Mesendoderm (in vitro differentiated cells): ENCODE measurements at regions not wholly inside any gene's neighbourhood (a gene's known extent, or its start where the extent isn't known, plus 50 kb on each side); places are given as distances from the start of the nearest gene placed in this dataset.
A peak's percentile ranks its signal among the peaks of the same experiment; 100 is the strongest.

ENCODE experiments used
- DNase-seq: peaks from one replicate; pipeline ENCODE4 v3.0.0; 2013
- H2AK5ac ChIP-seq: 2 replicates; pipeline ENCODE4 v1.6.1; 2013; ENCODE audit warnings: low read length, inconsistent platforms
- H2BK120ac ChIP-seq: 2 replicates; pipeline ENCODE4 v1.6.1; 2013; ENCODE audit warnings: low read depth, mild to moderate bottlenecking, low read length, moderate library complexity, mixed read lengths
- H2BK15ac ChIP-seq: replicated peaks from 2 replicates; pipeline ENCODE4 v1.6.1; 2013; ENCODE audit warnings: low read depth, mild to moderate bottlenecking, moderate library complexity
- H2BK5ac ChIP-seq: 2 replicates; pipeline ENCODE4 v1.6.1; 2013; ENCODE audit warnings: low read length, inconsistent platforms
- H3K18ac ChIP-seq: 2 replicates; pipeline ENCODE4 v1.6.1; 2013; ENCODE audit warnings: mild to moderate bottlenecking, low read length, mixed read lengths
- H3K23ac ChIP-seq: one replicate; pipeline ENCODE4 v1.6.1; 2013; ENCODE audit warnings: low read length
- H3K27ac ChIP-seq: 2 replicates; pipeline ENCODE4 v1.5.1; 2013; ENCODE audit warnings: low read depth, mild to moderate bottlenecking, inconsistent platforms, low read length, moderate library complexity
- H3K27me3 ChIP-seq: 2 replicates; pipeline ENCODE4 v1.6.1; 2013; ENCODE audit warnings: low read length, control low read depth, mild to moderate bottlenecking, inconsistent platforms; ENCODE audit not compliant: insufficient read depth, poor library complexity
- H3K36me3 ChIP-seq: 2 replicates; pipeline ENCODE4 v1.6.1; 2013; ENCODE audit warnings: low read length, inconsistent platforms; ENCODE audit not compliant: control insufficient read depth, insufficient read depth
- H3K4ac ChIP-seq: one replicate; pipeline ENCODE4 v1.6.1; 2013; ENCODE audit warnings: low read depth, mild to moderate bottlenecking, low read length, moderate library complexity
- H3K4me1 ChIP-seq: 2 replicates; pipeline ENCODE4 v1.6.1; 2013; ENCODE audit warnings: low read depth, low read length, inconsistent platforms; ENCODE audit not compliant: control insufficient read depth
- H3K4me2 ChIP-seq: 2 replicates; pipeline ENCODE4 v1.6.1; 2013; ENCODE audit warnings: low read length
- H3K4me3 ChIP-seq: 2 replicates; pipeline ENCODE4 v1.5.1; 2013; ENCODE audit warnings: mild to moderate bottlenecking, low read length
- H3K56ac ChIP-seq: one replicate; pipeline ENCODE4 v1.6.1; 2013; ENCODE audit warnings: low read length
- H3K79me1 ChIP-seq: 2 replicates; pipeline ENCODE4 v1.6.1; 2013; ENCODE audit warnings: low read length, inconsistent platforms
- H3K79me2 ChIP-seq: 2 replicates; pipeline ENCODE4 v1.6.1; 2013; ENCODE audit warnings: mild to moderate bottlenecking, low read length; ENCODE audit not compliant: control insufficient read depth, insufficient read depth
- H3K9ac ChIP-seq: 2 replicates; pipeline ENCODE4 v1.6.1; 2013; ENCODE audit warnings: low read length, inconsistent platforms
- H4K5ac ChIP-seq: one replicate; pipeline ENCODE4 v1.6.1; 2013; ENCODE audit warnings: low read length
- H4K8ac ChIP-seq: one replicate; pipeline ENCODE4 v1.6.1; 2013; ENCODE audit warnings: low read depth, mild to moderate bottlenecking, control low read depth, low read length, moderate library complexity
- WGBS: extraction: QIAGEN DNeasy Blood & Tissue Kit; methylation state at CpG from one replicate; pipeline ENCODE4 v1.1.7; 2013; ENCODE audit warnings: low lambda C conversion rate, missing lambda C conversion rate; ENCODE audit not compliant: insufficient coverage; ENCODE audit errors: extremely low coverage; 5-methylcytosine and 5-hydroxymethylcytosine counted together

DNA sequence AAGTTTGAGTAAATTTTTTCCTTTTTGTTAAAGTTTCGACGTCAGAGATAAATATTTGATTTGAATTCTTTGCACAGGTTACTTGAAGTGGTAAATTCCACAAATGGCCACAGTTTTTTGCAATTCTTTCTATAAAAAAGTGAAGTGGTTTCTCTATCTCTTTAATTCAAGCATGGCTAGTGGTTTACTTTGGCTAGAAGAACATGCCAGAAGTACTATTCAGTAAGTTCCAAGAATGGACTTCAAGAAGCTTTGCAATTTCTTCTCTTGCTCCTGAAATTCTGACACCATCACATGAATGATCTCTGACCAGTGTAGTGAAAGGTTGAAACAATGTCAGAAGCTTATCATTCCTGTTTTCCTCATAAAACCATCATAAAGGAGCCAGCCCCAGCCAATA, 55.7 kb upstream of the RNPC3 start:
- H3K23ac ChIP-seq: no peak overlapping the region
- no peak overlapping the region for H3K4me2 ChIP-seq
- no CpG with 5 or more reads among the region's 2 CpGs for WGBS
- H4K8ac ChIP-seq: no peak overlapping the region
- no peak overlapping the region for H2BK120ac ChIP-seq
- no peaks in the 10 kb centered on the region for H3K79me2 ChIP-seq
- no peaks in the 10 kb centered on the region for H3K4me1 ChIP-seq
- no peaks in the 10 kb centered on the region for H3K27me3 ChIP-seq
- DNase-seq: no peak
- no peak overlapping the region for H3K27ac ChIP-seq
- no peak overlapping the region for H2AK5ac ChIP-seq
- H2BK15ac ChIP-seq: no peak overlapping the region
- no peaks in the 10 kb centered on the region for H3K79me1 ChIP-seq
- no peak overlapping the region for H3K4ac ChIP-seq
- H4K5ac ChIP-seq: no peak overlapping the region
- no peaks in the 10 kb centered on the region for H3K36me3 ChIP-seq
- H2BK5ac ChIP-seq: no peak overlapping the region
- H3K4me3 ChIP-seq: no peak overlapping the region
- H3K56ac ChIP-seq: no peak overlapping the region
- no peak overlapping the region for H3K18ac ChIP-seq
- no peak overlapping the region for H3K9ac ChIP-seq

DNA sequence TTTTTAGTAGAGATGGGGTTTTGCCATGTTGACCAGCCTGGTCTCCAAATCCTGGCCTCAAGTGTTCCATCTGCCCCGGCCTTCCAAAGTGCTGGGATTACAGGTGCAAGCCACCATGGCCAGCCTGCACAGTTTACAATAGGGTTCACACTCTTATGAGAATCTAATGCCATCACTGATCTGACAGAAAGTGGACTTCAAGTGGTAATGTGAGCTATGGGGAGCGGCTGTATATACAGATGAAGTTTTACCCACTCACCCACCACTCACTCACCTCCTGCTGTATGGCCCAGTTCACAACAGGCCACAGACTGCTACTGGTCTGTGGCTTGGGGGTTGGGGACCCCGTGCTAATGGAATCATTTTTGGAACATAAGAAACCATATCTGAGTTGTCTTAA, 58.4 kb upstream of the RNPC3 start:
- Histone ChIP-seq H3K4me2 (no peak overlapping the region), H3K79me1 (no peaks in the 10 kb centered on the region), H3K36me3 (no peaks in the 10 kb centered on the region), H2BK15ac (no peak overlapping the region), H3K79me2 (no peaks in the 10 kb centered on the region), H3K56ac (no peak overlapping the region), H4K8ac (no peak overlapping the region), H3K4ac (no peak overlapping the region), H2AK5ac (no peak overlapping the region), H3K4me3 (no peak overlapping the region), H3K4me1 (no peaks in the 10 kb centered on the region), H4K5ac (no peak overlapping the region), H3K23ac (no peak overlapping the region), H3K27me3 (no peaks in the 10 kb centered on the region), H3K27ac (no peak overlapping the region), H3K9ac (no peak overlapping the region), H2BK120ac (no peak overlapping the region), H2BK5ac (no peak overlapping the region), H3K18ac (no peak overlapping the region)
- no peak for DNase-seq
- no CpG with 5 or more reads among the region's 3 CpGs for WGBS

DNA sequence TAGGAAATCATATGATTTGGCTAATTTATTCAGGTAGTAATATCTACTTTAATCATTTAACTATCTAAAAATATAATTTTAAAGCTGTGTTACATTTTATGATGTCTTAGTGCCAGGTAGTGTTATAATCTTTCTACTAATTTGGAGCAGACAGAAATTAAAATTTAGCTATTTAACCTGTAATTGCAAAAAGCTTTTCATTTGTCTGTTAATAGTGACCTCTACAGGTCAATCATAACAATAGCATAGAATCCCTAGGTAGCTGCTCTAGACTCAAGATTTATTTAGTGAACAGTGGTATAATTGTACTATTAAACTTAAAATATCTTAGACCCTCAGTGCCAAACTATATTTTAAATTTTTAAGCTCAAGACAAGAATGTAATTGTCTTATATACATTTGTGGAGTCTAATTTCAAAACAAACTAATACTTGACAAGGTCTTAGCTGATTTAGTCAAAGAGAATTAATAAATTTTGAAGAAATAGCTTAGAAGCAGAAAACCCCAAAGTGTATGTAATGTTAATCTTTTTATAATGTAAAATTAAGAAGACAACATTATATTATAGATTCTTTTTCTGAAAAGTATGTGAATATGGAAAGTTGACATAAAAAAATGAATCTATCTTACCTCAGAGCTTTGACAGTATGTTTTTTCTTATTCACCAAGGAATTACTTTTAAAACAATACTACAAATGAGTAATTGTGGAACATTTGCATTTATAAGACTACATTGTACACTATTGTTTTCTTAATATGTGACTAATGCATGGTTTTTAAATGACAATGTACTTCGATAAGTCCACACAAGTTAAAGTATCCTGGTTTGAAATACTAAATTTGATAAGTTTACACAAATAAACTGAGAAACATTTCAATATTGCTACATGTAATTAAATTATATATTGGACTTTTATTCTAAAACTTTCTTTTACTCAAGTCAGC, 64.1 kb upstream of the RNPC3 start:
- Histone ChIP-seq H3K4ac (no peak overlapping the region), H3K79me1 (no peaks in the 10 kb centered on the region), H3K36me3 (no peaks in the 10 kb centered on the region), H4K8ac (no peak overlapping the region), H3K27ac (no peak overlapping the region), H2AK5ac (no peak overlapping the region), H3K4me1 (no peaks in the 10 kb centered on the region), H2BK15ac (no peak overlapping the region), H3K56ac (no peak overlapping the region), H2BK120ac (no peak overlapping the region), H3K9ac (no peak overlapping the region), H3K4me3 (no peak overlapping the region), H3K27me3 (no peaks in the 10 kb centered on the region), H3K79me2 (no peaks in the 10 kb centered on the region), H2BK5ac (no peak overlapping the region), H4K5ac (no peak overlapping the region), H3K4me2 (no peak overlapping the region), H3K18ac (no peak overlapping the region), H3K23ac (no peak overlapping the region)
- peak; percentile 25 for DNase-seq
- WGBS: no CpG with 5 or more reads among the region's 1 CpG

DNA sequence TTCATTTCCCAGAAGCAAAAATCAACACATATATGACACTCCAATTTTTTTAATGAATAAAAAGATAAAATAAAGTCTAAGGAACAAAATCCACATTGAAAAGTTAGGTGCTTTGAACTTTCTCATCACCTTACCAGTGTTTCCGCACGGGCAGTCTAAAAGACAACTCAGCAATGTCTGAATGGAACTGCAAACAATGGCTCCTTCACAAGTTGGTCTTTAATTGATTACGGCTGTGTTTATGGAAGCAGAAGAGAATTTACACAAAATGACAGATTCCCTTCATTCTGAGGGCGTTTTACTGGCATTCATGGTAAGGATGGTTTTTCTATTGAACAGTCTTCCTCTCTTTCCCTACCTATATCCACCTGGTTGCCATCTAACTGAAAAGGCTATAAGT, 65.0 kb upstream of the RNPC3 start:
- H3K4ac ChIP-seq: no peak overlapping the region
- H3K27ac ChIP-seq: no peak overlapping the region
- H3K23ac ChIP-seq: no peak overlapping the region
- no peak for DNase-seq
- H2BK5ac ChIP-seq: no peak overlapping the region
- H3K4me2 ChIP-seq: no peak overlapping the region
- H3K4me3 ChIP-seq: no peak overlapping the region
- no peaks in the 10 kb centered on the region for H3K4me1 ChIP-seq
- H3K79me1 ChIP-seq: no peaks in the 10 kb centered on the region
- H2BK120ac ChIP-seq: no peak overlapping the region
- no peaks in the 10 kb centered on the region for H3K36me3 ChIP-seq
- H3K27me3 ChIP-seq: no peaks in the 10 kb centered on the region
- H3K9ac ChIP-seq: no peak overlapping the region
- H2BK15ac ChIP-seq: no peak overlapping the region
- no peak overlapping the region for H4K8ac ChIP-seq
- H4K5ac ChIP-seq: no peak overlapping the region
- no CpG with 5 or more reads among the region's 4 CpGs for WGBS
- H3K56ac ChIP-seq: peak overlapping the region; percentile 42
- H2AK5ac ChIP-seq: no peak overlapping the region
- no peaks in the 10 kb centered on the region for H3K79me2 ChIP-seq
- no peak overlapping the region for H3K18ac ChIP-seq

DNA sequence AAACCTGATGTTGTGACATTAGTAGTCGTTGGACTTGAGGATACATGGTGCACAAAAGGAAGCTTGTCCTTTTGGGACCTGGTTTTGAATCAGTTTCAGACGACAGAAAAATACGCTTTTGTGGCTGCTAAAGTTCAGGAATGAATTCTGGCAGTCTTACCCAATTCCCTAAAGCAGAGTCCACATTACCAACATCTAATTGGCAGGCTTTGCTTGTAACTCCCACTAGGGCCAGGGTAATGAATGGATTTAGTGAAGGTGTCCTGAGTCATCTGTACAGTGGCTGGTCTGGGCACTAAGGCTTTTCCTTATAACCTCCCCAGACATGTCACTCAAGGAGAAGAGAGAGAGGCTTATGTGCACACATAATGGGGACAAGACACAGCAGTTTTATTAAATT, 66.2 kb upstream of the RNPC3 start:
- WGBS: no CpG with 5 or more reads among the region's 3 CpGs

More for the DNA sequence above, 66.2 kb upstream of the RNPC3 start:
- no peak overlapping the region for H3K4me3 ChIP-seq
- no peaks in the 10 kb centered on the region for H3K27me3 ChIP-seq
- no peak for DNase-seq
- H3K4me1 ChIP-seq: no peaks in the 10 kb centered on the region
- H2AK5ac ChIP-seq: no peak overlapping the region
- no peak overlapping the region for H2BK5ac ChIP-seq
- no peak overlapping the region for H3K56ac ChIP-seq
- H3K23ac ChIP-seq: no peak overlapping the region
- no peak overlapping the region for H4K5ac ChIP-seq
- H3K79me2 ChIP-seq: no peaks in the 10 kb centered on the region
- peak overlapping the region; percentile 23 for H3K18ac ChIP-seq
- H2BK120ac ChIP-seq: no peak overlapping the region
- H4K8ac ChIP-seq: no peak overlapping the region
- H3K9ac ChIP-seq: no peak overlapping the region
- H3K27ac ChIP-seq: no peak overlapping the region
- H3K79me1 ChIP-seq: no peaks in the 10 kb centered on the region
- H3K36me3 ChIP-seq: no peaks in the 10 kb centered on the region
- no peak overlapping the region for H3K4me2 ChIP-seq
- no peak overlapping the region for H3K4ac ChIP-seq
- no peak overlapping the region for H2BK15ac ChIP-seq
